GM19035 (cell line): ENCODE measurements at regions not wholly inside any gene's neighbourhood (a gene's known extent, or its start where the extent isn't known, plus 50 kb on each side); places are given as distances from the start of the nearest gene placed in this dataset.

Experiments
- ATAC-seq: cut with Tn5 transposase; IDR thresholded peaks from one replicate; pipeline ENCODE4 v1.9.1; 2021; ENCODE audit not compliant: unreplicated experiment

DNA sequence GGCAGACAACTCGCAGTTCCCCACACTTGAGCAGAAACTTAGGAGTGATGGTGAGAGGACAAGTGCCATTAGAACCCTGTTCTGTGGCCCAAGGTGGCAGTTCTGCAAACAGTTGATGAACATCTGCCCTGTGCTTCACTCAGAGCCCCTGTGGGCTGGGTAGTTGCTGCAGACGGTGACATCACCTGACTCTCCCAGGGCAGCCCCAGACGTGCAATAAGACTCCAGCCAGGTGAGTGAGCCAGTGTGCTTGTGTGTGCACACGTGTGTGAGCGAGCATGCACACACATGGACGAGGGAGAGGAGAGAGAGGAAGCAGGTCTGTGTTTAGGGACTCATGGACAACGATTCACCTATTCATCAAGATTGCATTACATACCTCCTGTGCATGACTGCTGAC is 136.0 kb upstream of the GLI2 start:
- no peak for ATAC-seq

- ATAC-seq, result no peak
Measured at GRCh38 chr2:120600335-120600734, 135.3 kb upstream of the GLI2 start.

- ATAC-seq, result no peak
Measured at GRCh38 chr2:120600786-120601185, 134.9 kb upstream of the GLI2 start.

DNA sequence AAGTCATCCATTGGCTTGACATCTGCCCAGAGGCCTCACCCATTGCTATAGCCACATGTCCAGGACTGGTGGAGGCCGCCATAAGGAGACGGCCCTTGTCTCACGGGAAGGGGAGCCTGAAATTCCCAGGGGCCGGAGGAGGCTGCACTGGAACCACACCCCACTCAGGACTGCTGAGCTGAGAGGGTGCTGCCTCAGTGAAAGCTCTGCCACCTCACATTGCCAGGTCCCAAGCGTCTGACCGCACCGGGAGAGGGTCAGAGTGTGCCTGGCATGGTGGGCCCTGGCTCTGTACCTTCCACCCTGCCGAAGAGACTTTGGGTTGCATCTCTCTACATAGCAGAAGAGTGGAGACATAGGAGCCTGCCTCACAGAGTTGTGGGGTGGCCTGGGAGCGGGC is 134.1 kb upstream of the GLI2 start:
- no peak for ATAC-seq

GRCh38 chr2:120602251-120602650 is 133.4 kb upstream of the GLI2 start:
- no peak for ATAC-seq

- no peak for ATAC-seq
Measured at GRCh38 chr2:120604767-120605166, 130.9 kb upstream of the GLI2 start.

GRCh38 chr2:120605231-120605935 is 130.3 kb upstream of the GLI2 start:
- no peak for ATAC-seq

GRCh38 chr2:120606280-120606679 is 129.4 kb upstream of the GLI2 start:
- ATAC-seq, result no peak

DNA sequence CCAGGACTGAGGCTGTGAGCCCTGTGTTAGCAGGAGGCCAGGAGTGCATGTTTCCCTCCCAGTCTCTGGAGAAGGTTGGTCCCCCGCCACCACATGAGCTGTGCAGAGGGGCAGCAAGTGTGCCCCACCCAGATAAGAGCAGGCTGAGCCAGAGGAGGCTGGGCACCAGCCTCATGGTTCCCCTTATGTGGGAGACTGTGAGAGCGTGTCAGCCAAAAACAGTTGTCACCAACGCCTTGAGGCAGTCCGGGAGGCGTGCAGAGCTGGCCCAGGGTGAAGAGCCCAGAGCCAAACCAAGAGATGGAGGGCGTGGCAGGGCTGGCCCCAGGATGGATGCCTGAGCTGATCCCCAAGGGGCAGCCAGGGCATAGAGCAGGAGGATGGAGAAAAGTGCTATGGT is 128.7 kb upstream of the GLI2 start:
- no peak for ATAC-seq

DNA sequence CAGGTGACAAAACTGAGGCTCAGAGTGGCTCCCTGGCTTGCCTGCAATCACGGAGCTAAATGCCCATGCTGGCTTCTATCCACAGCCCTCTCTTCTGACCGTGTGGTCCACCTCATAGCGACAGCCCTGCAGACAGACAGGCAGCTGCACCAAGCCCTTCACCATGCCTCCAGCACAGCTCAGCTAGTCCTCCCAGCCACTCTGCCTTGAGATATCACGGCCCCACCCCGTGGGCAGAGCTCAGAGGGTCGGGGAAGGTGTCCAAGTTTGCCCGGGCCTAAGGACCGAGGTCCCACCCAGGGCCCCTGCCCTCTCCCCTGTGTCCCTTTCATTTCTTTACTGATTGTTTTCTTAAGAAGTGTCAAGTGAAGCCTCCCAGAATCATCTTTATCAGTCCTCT is 128.2 kb upstream of the GLI2 start:
- no peak for ATAC-seq

GRCh38 chr2:120607996-120608395 is 127.7 kb upstream of the GLI2 start:
- ATAC-seq, result no peak

DNA sequence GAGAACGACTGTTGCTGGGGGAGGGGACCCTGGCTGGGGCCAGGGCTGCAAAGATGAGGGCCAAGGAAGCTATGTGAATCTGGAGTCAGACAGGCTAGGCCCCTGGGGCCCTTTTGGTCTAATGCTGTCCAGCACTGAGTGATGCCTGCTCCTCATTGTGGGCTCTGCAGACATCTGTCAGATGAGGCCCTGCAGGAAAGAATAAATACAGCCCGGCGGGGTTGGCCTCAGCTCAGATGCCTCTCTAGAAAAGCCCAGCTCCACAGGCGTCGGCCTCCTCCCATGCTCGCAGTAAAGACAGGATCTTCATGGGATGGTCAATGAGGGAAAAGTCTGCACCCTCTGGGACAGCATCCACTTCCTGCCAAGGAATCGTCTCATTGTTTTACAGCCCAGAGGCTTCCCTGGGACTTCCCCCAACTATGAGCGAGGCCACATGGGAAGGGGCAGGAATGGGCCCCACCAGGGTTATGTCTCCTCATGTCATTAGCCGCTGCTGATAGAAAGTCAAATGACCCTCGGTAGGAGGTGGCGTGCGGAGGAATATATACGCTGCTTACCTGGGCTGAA is 125.8 kb upstream of the GLI2 start:
- no peak for ATAC-seq

- ATAC-seq, result no peak
Measured at GRCh38 chr2:120611016-120611415, 124.7 kb upstream of the GLI2 start.

- ATAC-seq, result no peak
Measured at GRCh38 chr2:120611961-120612360, 123.7 kb upstream of the GLI2 start.

- no peak for ATAC-seq
Measured at GRCh38 chr2:120612471-120612870, 123.2 kb upstream of the GLI2 start.

- ATAC-seq, result no peak
Measured at GRCh38 chr2:120612931-120613330, 122.7 kb upstream of the GLI2 start.

GRCh38 chr2:120613742-120614571 is 121.7 kb upstream of the GLI2 start:
- ATAC-seq, result no peak

DNA sequence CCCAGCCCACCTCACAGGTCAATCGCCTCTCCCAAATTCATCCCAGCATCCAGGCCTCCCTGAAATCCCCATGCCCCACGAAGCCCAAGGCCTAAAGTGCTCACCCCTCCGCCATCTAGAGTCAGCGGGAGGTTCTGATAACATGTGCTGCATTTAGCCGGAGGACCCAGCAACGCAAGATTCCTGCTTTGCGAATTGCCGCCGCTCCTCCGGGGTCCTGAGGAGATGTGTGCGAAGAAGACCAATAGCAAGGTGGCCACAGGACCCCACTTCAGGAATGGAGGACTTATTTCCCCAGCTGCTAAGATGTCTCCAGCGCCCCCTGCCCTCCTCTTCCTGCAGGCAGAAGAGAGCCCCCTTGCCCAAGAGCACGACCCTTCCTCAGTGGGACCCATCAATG is 120.8 kb upstream of the GLI2 start:
- ATAC-seq, result no peak

DNA sequence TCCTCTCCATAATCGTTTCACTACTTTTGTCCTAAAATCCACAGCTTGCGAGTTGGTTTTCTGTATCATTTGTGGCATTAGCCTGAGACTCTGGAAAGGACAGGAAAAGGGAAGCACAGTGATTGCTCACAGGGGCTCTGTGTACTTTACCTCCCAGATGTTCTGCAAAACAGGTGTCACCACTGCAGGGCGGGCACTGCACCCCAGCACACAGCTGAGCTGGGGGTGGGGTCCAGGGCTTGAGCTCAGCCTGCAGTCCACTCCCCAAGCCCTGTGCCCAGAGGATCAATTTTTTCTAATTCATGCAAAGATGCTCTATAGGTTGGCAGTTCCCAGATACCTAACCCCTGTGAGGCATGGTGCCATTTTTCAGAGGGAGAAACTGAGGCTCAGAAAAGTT is 119.4 kb upstream of the GLI2 start:
- no peak for ATAC-seq

GRCh38 chr2:120617055-120617454 is 118.6 kb upstream of the GLI2 start:
- ATAC-seq, result no peak

- no peak for ATAC-seq
Measured at GRCh38 chr2:120618830-120619229, 116.8 kb upstream of the GLI2 start.

DNA sequence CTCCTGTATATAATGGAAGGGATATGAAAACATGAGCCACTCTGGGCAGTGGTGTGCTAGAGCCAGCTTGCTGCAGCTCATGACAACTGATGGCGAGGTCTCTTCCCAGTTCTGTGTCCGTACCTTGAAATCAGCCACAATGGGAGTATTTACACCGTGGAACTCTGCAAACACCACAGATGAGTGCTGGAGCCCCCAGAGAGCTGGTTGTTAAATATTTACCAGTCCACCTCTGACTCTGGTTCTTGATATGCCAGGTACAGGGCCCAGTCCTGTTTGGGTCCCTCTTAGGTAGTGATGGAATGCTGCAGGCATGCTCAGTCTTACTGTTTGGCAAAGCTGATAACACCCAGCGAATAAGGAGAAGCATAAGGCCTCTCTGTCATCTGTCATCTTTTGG is 116.1 kb upstream of the GLI2 start:
- ATAC-seq, result no peak
